K562 (cell line): ENCODE measurements at regions not wholly inside any gene's neighbourhood (a gene's known extent, or its start where the extent isn't known, plus 50 kb on each side); places are given as distances from the start of the nearest gene placed in this dataset.

Source experiments
- ATAC-seq: fragments of 200-7000 bp; cut with Tn5 transposase; 3 replicates; pipeline ENCODE4 v1.9.1; 2020; ENCODE audit warnings: moderate library complexity
- BruUV-seq: library from RNA; stranded (reverse); fragments of 400-500 nt; replicated peaks from 2 replicates; lab custom pipeline; 2021; lab: Mats Ljungman, UMichigan
- CTCF ChIA-PET: fragments of 300-600 bp; formaldehyde crosslinking; extraction: SDS; loops from one replicate; lab custom pipeline; 2021; ENCODE audit warnings: low intra/inter-chr PET ratio; lab: Yijun Ruan, JAX
- POLR2A ChIA-PET: fragments of 300-600, 350-650 bp; sonication (Branson Sonifier 250); formaldehyde crosslinking; extraction: SDS; loops from one replicate; lab custom pipeline; 2021; ENCODE audit warnings: antibody characterized with exemption, inconsistent platforms; lab: Yijun Ruan, JAX
- DNase-seq, 4 experiments: peaks; one replicate each; pipeline versions ENCODE4 v3.0.0 to v3.0.0-alpha.2; 2011 to 2018; ENCODE audit warnings: low spot score in 3 of 4, mixed read lengths in 3 of 4; ENCODE audit errors: extremely low read depth in 1 of 4
- FAIRE-seq: peaks from 2 replicates; lab custom pipeline; 2011; peaks lifted over from hg19 to GRCh38; lab: Jason Lieb, UNC
- H2AFZ ChIP-seq: 2 replicates; pipeline ENCODE4 v1.6.0; 2011; ENCODE audit warnings: low read depth, low read length, control low read depth, inconsistent platforms
- H3K27ac ChIP-seq: fragments of 200-600 bp; 3 replicates; pipeline ENCODE4 v1.8.0; 2011; ENCODE audit warnings: low read depth, mild to moderate bottlenecking, control low read depth, inconsistent platforms, low read length, moderate library complexity, mixed read lengths; ENCODE audit errors: extremely low read depth
- H3K27me3 ChIP-seq, 2 experiments: fragments of 300-600 bp in 1 of 2; 2 replicates in 1 of 2; 3 replicates in 1 of 2; pipeline versions ENCODE4 v1.6.0 to v1.8.0; 2011; ENCODE audit warnings: inconsistent platforms in 2 of 2, low read length in 2 of 2, mild to moderate bottlenecking in 1 of 2, mixed read lengths in 1 of 2, moderate library complexity in 1 of 2; ENCODE audit not compliant: control insufficient read depth in 2 of 2, insufficient read depth in 2 of 2
- H3K36me3 ChIP-seq: fragments of 300-600 bp; 3 replicates; pipeline ENCODE4 v1.8.0; 2011; ENCODE audit warnings: mild to moderate bottlenecking, low read length, inconsistent platforms; ENCODE audit not compliant: control insufficient read depth, insufficient read depth
- H3K4me1 ChIP-seq, 2 experiments: fragments of 200-600 bp in 1 of 2; replicated peaks in 1 of 2; 2 replicates in 1 of 2; 3 replicates in 1 of 2; pipeline versions ENCODE4 v1.5.1 to v1.8.0; 2011; ENCODE audit warnings: inconsistent platforms in 2 of 2, low read length in 2 of 2, mild to moderate bottlenecking in 1 of 2, mixed read lengths in 1 of 2, moderate library complexity in 1 of 2; ENCODE audit not compliant: control insufficient read depth in 2 of 2, insufficient read depth in 2 of 2
- H3K4me2 ChIP-seq: 2 replicates; pipeline ENCODE4 v1.6.1; 2011; ENCODE audit warnings: low read length, control low read depth, inconsistent platforms, mixed read lengths; ENCODE audit not compliant: insufficient read depth
- H3K4me3 ChIP-seq: fragments of 200-600 bp; sonication (generic), shearing (Covaris generic); 2 replicates; pipeline ENCODE4 v1.5.1; 2016; ENCODE audit warnings: control low read depth, inconsistent platforms
- H3K79me2 ChIP-seq: fragments of 200-600 bp; 3 replicates; pipeline ENCODE4 v1.8.0; 2011; ENCODE audit warnings: low read length, inconsistent platforms; ENCODE audit not compliant: control insufficient read depth, insufficient read depth
- H3K9ac ChIP-seq, 2 experiments: 2 replicates each; pipeline versions ENCODE4 v1.6.0 to v1.6.1; 2011; ENCODE audit warnings: low read depth in 2 of 2, low read length in 2 of 2, control low read depth in 1 of 2, inconsistent platforms in 1 of 2, mild to moderate bottlenecking in 1 of 2, mixed read lengths in 1 of 2; ENCODE audit not compliant: insufficient read depth in 1 of 2
- H3K9me1 ChIP-seq: one replicate; pipeline ENCODE4 v1.6.0; 2011; ENCODE audit warnings: inconsistent platforms, mild to moderate bottlenecking, low read length, moderate library complexity; ENCODE audit not compliant: control insufficient read depth, insufficient read depth
- H3K9me3 ChIP-seq: replicated peaks from 2 replicates; pipeline ENCODE4 v1.5.1; 2011; ENCODE audit warnings: low read depth, low read length, inconsistent platforms; ENCODE audit not compliant: control insufficient read depth, insufficient read depth
- H4K20me1 ChIP-seq: replicated peaks from 2 replicates; pipeline ENCODE4 v1.6.1; 2011; ENCODE audit warnings: low read length, inconsistent platforms, mixed read lengths; ENCODE audit not compliant: control insufficient read depth, insufficient read depth
- AFF1 ChIP-seq, 2 experiments: fragments of 450-650 bp; IDR thresholded peaks; 2 replicates each; pipeline ENCODE4 v1.6.1; 2018; ENCODE audit warnings: mild to moderate bottlenecking in 2 of 2, low read depth in 1 of 2; ENCODE audit not compliant: partially characterized antibody in 2 of 2
- NUFIP1 ChIP-seq: fragments of 450-650 bp; IDR thresholded peaks from 2 replicates; pipeline ENCODE4 v1.6.1; 2018; ENCODE audit not compliant: partially characterized antibody
- THRAP3 ChIP-seq: fragments of 450-650 bp; IDR thresholded peaks from 2 replicates; pipeline ENCODE4 v1.6.1; 2016; ENCODE audit warnings: mild to moderate bottlenecking, inconsistent platforms, borderline replicate concordance
- ZNF121 ChIP-seq: sonication (generic); formaldehyde crosslinking; conservative IDR thresholded peaks from 2 replicates; pipeline ENCODE4 v1.8.0; 2022; ENCODE audit warnings: missing genetic modification reagents
- ZNF24 ChIP-seq: fragments of 450-650 bp; IDR thresholded peaks from 2 replicates; pipeline ENCODE4 v1.6.1; 2016
- WGBS: fragments of 100-300 bp; shearing (Covaris generic); methylation state at CpG from one replicate; pipeline ENCODE4 v1.1.6; 2016; ENCODE audit warnings: low coverage, mixed read lengths; ENCODE audit not compliant: insufficient coverage; ENCODE audit errors: missing lambda C conversion rate; 5-methylcytosine and 5-hydroxymethylcytosine counted together
- in situ Hi-C: fragments of 300-500 bp; cut with MboI; formaldehyde crosslinking; loops from 4 replicates; pipeline ENCODE4 v1.15.0; 2018; ENCODE audit warnings: inconsistent platforms, mixed read lengths
- intact Hi-C: fragments of 100-400 bp; cut with micrococcal nuclease; formaldehyde crosslinking; loops from 2 replicates; pipeline ENCODE4 v1.14.2; 2022
- TF ChIP-seq, protein P1 (sequence below): fragments of 200-800 bp; sonication (Bioruptor generic); IDR thresholded peaks from 2 replicates; pipeline ENCODE4 v1.6.1; 2017; ENCODE audit warnings: missing genetic modification characterization, missing compliant biosample characterization

DNA sequence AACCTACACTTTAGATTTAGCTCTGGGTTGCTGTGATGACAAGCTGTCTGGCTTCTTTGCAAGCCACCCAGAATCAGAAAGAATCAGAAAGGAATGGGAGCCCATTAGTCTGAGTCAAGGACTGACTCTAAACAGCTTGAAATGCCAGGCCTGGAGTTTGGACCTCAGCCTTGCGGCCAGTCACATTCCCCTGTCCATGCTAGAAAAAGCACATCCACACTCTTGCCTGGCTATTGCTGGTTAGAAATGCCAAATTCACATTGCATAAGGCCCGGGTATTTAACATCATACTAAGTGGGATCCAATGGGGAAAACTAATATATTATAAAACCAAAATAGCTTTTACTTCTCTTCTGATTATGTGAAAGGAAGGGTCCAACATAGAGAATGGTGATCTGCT is 756.8 kb upstream of the KLHL29 start:
- no peak for DNase-seq
- Histone ChIP-seq H3K9me1 (no peaks in the 10 kb centered on the region), H3K27ac (no peak overlapping the region), H4K20me1 (no peaks in the 10 kb centered on the region), H3K9me3 (no peaks in the 10 kb centered on the region), H3K27me3 (no peaks in the 10 kb centered on the region), H3K4me3 (no peak overlapping the region), H2AFZ (no peak overlapping the region), H3K4me2 (no peak overlapping the region), H3K79me2 (no peaks in the 10 kb centered on the region), H3K4me1 (no peaks in the 10 kb centered on the region), H3K9ac (no peak overlapping the region), H3K36me3 (no peaks in the 10 kb centered on the region)
- in situ Hi-C loops, result no loop called here
- intact Hi-C loops, result no loop called here
- no TSS peak for BruUV-seq
- 0% methylated on average over 2 of the region's 2 CpGs for WGBS
- no peak for FAIRE-seq
- TF ChIP-seq, protein P1, sequence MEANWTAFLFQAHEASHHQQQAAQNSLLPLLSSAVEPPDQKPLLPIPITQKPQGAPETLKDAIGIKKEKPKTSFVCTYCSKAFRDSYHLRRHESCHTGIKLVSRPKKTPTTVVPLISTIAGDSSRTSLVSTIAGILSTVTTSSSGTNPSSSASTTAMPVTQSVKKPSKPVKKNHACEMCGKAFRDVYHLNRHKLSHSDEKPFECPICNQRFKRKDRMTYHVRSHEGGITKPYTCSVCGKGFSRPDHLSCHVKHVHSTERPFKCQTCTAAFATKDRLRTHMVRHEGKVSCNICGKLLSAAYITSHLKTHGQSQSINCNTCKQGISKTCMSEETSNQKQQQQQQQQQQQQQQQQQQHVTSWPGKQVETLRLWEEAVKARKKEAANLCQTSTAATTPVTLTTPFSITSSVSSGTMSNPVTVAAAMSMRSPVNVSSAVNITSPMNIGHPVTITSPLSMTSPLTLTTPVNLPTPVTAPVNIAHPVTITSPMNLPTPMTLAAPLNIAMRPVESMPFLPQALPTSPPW (CRISPR knock-in tag), result no peak
- no peak for TF ChIP-seq ZNF24
- TF ChIP-seq THRAP3, result no peak
- no peak for TF ChIP-seq AFF1 (IDR thresholded peaks at IDR 0.05; ENCODE audit: low read depth in 1 of 2, partially characterized antibody in 2 of 2)
- TF ChIP-seq NUFIP1, result no peak
- TF ChIP-seq ZNF121 (CRISPR knock-in tag), result no peak
- CTCF ChIA-PET, result no interaction called here
- POLR2A ChIA-PET, result no interaction called here
- no peak for ATAC-seq
